ENCODE measurements at regions not wholly inside any gene's neighbourhood (a gene's known extent, or its start where the extent isn't known, plus 50 kb on each side); places are given as distances from the start of the nearest gene placed in this dataset.

DNA sequence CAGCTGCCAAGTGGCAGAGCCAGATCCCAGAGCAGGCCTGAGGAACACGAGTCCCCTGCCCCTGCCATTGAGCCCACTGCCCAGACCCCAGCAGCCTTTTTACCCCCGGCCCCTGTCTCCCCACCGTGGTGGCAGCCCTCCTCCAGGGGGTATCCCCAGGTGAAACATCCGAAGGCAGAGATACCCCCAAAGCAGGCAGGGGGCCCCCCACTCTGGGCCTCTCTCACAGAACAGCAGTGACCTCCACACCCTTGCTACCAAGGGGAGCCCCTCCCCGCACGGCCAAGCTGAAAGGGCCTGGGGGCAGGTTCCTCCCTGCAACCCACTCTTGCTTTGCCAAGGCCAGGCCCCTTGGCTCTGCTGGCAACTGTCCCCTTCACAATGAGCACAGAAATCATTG, 142.2 kb downstream of the ENGASE start:
- Mint-ChIP-seq H3K27me3 (ENCODE audit: low read depth) (peaks cover 91% of the 10 kb centered on the region), H3K27ac (no peak overlapping the region), H3K9me3 (no peaks in the 10 kb centered on the region), H3K36me3 (no peaks in the 10 kb centered on the region), H3K4me1 (peaks cover 11% of the 10 kb centered on the region), H3K4me3 (no peak overlapping the region)
- TF ChIP-seq CTCF (IDR thresholded peaks at IDR 0.05; ENCODE audit: unreplicated experiment) = no peak
- no peak for DNase-seq (ENCODE audit: low spot score in 2 of 2, unreplicated experiment in 2 of 2)

DNA sequence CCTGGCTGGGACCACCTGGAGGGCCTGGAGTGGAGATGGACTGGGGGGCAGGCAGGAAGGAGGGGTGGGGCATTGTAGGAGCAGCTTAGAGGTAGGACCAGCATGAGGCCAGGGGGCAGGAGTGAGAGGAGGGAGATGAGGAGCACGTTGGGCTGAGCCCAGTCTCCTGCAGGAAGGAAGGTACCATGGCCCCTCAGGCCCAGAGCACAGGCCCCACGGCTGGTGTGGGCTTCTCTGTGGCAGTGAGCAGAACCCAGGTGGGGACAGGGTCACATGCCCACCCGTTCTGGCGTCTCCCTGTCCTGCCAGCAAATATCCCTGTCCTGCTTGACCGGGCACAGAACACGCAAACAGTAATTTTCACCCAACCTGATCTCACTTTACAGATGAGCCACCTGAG, 141.8 kb downstream of the ENGASE start:
- H3K4me3 Mint-ChIP-seq = no peak overlapping the region
- no peaks in the 10 kb centered on the region for H3K36me3 Mint-ChIP-seq
- H3K4me1 Mint-ChIP-seq = peaks cover 11% of the 10 kb centered on the region
- TF ChIP-seq CTCF (IDR thresholded peaks at IDR 0.05; ENCODE audit: unreplicated experiment) = no peak
- H3K27ac Mint-ChIP-seq = no peak overlapping the region
- H3K27me3 Mint-ChIP-seq (ENCODE audit: low read depth) = peaks cover 91% of the 10 kb centered on the region
- no peaks in the 10 kb centered on the region for H3K9me3 Mint-ChIP-seq
- DNase-seq (ENCODE audit: low spot score in 2 of 2, unreplicated experiment in 2 of 2) = no peak

DNA sequence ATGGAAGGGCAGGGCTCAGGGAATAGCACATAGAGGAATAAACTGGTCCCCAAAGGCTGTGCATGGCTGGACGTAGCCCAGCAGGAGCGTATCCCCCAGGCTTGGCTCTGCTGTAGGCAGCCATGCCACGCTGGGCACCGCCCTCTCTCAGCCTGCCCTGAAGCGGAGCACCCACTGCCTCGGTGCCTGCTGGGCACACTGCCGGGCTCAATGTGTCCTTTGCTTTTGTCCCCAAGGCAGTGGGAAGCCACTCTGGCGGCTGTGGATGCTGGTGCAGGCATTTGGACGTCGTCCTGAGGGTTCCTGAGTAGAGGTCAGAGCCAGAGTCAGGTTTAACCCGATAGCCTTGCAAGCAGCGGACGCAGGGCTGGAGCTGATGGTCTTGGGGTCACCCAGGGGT, 141.0 kb downstream of the ENGASE start:
- Mint-ChIP-seq H3K9me3 (no peaks in the 10 kb centered on the region), H3K27ac (no peak overlapping the region), H3K36me3 (no peaks in the 10 kb centered on the region), H3K27me3 (ENCODE audit: low read depth) (peaks cover 91% of the 10 kb centered on the region), H3K4me1 (peaks cover 11% of the 10 kb centered on the region), H3K4me3 (no peak overlapping the region)
- TF ChIP-seq CTCF (IDR thresholded peaks at IDR 0.05; ENCODE audit: unreplicated experiment) = no peak
- no peak for DNase-seq (ENCODE audit: low spot score in 2 of 2, unreplicated experiment in 2 of 2)

DNA sequence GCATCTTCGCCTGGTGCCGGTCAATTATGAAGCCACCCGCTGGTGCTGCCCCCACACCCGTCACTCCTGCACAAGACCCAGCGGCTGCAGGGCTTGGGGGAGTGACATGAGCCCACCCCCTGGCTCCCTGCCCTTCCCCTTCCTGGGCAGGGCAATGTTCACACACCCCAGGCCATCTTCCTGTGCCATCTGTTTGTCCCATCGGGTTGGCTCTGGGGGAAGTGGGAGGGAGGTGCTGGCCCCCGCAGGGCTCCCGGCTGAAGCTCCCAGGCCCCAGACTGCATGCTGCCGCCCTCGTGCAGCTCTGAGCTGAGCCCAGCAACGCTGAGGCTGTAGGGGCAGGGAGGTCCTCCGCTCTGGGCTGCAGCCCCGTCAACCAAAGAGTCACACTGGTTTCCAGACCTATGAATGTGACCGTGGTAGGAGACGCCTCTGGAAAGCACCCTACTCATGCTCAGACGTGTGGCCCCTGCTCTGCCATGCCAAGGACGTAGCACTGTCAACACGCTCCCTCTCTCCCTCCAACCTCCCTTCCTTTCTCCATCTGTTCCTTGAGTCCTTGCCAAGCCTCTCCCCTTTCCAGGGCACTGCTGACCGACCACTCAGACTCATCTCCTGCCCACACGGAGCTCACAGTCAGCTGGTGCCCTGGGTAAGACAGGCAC, 140.4 kb downstream of the ENGASE start:
- Mint-ChIP-seq H3K27ac (no peak overlapping the region), H3K4me3 (no peak overlapping the region), H3K27me3 (ENCODE audit: low read depth) (peaks cover 91% of the 10 kb centered on the region), H3K9me3 (no peaks in the 10 kb centered on the region), H3K4me1 (peaks cover 5% of the 10 kb centered on the region), H3K36me3 (no peaks in the 10 kb centered on the region)
- TF ChIP-seq CTCF (IDR thresholded peaks at IDR 0.05; ENCODE audit: unreplicated experiment) = no peak
- no peak for DNase-seq (ENCODE audit: low spot score in 2 of 2, unreplicated experiment in 2 of 2)

GRCh38 chr17:79214459-79214858, 139.8 kb downstream of the ENGASE start:
- Mint-ChIP-seq H3K4me1 (peaks cover 4% of the 10 kb centered on the region), H3K9me3 (no peaks in the 10 kb centered on the region), H3K27me3 (ENCODE audit: low read depth) (peaks cover 94% of the 10 kb centered on the region), H3K4me3 (no peak overlapping the region), H3K36me3 (no peaks in the 10 kb centered on the region), H3K27ac (no peak overlapping the region)
- TF ChIP-seq CTCF (IDR thresholded peaks at IDR 0.05; ENCODE audit: unreplicated experiment) = no peak
- DNase-seq (ENCODE audit: low spot score in 2 of 2, unreplicated experiment in 2 of 2) = no peak

GRCh38 chr17:79213305-79213704, 138.7 kb downstream of the ENGASE start:
- Mint-ChIP-seq H3K27ac (no peak overlapping the region), H3K36me3 (no peaks in the 10 kb centered on the region), H3K4me1 (peaks cover 4% of the 10 kb centered on the region), H3K4me3 (no peak overlapping the region), H3K9me3 (no peaks in the 10 kb centered on the region), H3K27me3 (ENCODE audit: low read depth) (peaks cover 94% of the 10 kb centered on the region)
- DNase-seq (ENCODE audit: low spot score in 2 of 2, unreplicated experiment in 2 of 2) = no peak
- no peak for TF ChIP-seq CTCF (IDR thresholded peaks at IDR 0.05; ENCODE audit: unreplicated experiment)
